Trophoblast cell (in vitro differentiated cells and primary cell): ENCODE measurements at regions not wholly inside any gene's neighbourhood (a gene's known extent, or its start where the extent isn't known, plus 50 kb on each side); places are given as distances from the start of the nearest gene placed in this dataset.
"Not testable (repeated sequence)": the region's sequence is repeated elsewhere in the genome, so short reads cannot be mapped to it uniquely, and the experiment has no call there.

ENCODE experiments used
- DNase-seq, 2 donors: peaks; one replicate each; pipeline ENCODE4 v3.0.0-alpha.2; 2016
- H2AFZ ChIP-seq: 2 replicates; pipeline ENCODE4 v1.6.1; 2013; ENCODE audit warnings: low read length, moderate library complexity, mild to moderate bottlenecking; ENCODE audit not compliant: insufficient read depth, poor library complexity
- H2AK5ac ChIP-seq: 2 replicates; pipeline ENCODE4 v1.6.1; 2013; ENCODE audit warnings: mild to moderate bottlenecking, low read length
- H2BK120ac ChIP-seq: 2 replicates; pipeline ENCODE4 v1.6.1; 2013; ENCODE audit warnings: low read length, mild to moderate bottlenecking, moderate library complexity; ENCODE audit not compliant: insufficient read depth, poor library complexity
- H2BK12ac ChIP-seq: 2 replicates; pipeline ENCODE4 v1.6.1; 2013; ENCODE audit warnings: mild to moderate bottlenecking, low read length, moderate library complexity
- H2BK5ac ChIP-seq: 2 replicates; pipeline ENCODE4 v1.6.1; 2013; ENCODE audit warnings: low read length, low read depth, moderate library complexity, mild to moderate bottlenecking; ENCODE audit not compliant: poor library complexity
- H3K14ac ChIP-seq: 2 replicates; pipeline ENCODE4 v1.6.1; 2013; ENCODE audit warnings: mild to moderate bottlenecking, low read length
- H3K18ac ChIP-seq: 2 replicates; pipeline ENCODE4 v1.6.1; 2013; ENCODE audit warnings: mild to moderate bottlenecking, low read length
- H3K23ac ChIP-seq: 2 replicates; pipeline ENCODE4 v1.6.1; 2013; ENCODE audit warnings: low read length
- H3K27ac ChIP-seq: 2 replicates; pipeline ENCODE4 v1.5.1; 2013; ENCODE audit warnings: low read depth, mild to moderate bottlenecking, inconsistent platforms, low read length, moderate library complexity
- H3K27me3 ChIP-seq: 2 replicates; pipeline ENCODE4 v1.6.1; 2013; ENCODE audit warnings: inconsistent platforms, mild to moderate bottlenecking, low read length, moderate library complexity; ENCODE audit not compliant: insufficient read depth
- H3K36me3 ChIP-seq, 2 experiments: 1 replicate in 1 of 2; 2 replicates in 1 of 2; pipeline ENCODE4 v1.6.1; 2013; ENCODE audit warnings: low read length in 2 of 2, mild to moderate bottlenecking in 2 of 2, moderate library complexity in 1 of 2; ENCODE audit not compliant: insufficient read depth in 2 of 2, control insufficient read depth in 1 of 2
- H3K4ac ChIP-seq: 2 replicates; pipeline ENCODE4 v1.6.1; 2013; ENCODE audit warnings: low read depth, mild to moderate bottlenecking, low read length, moderate library complexity
- H3K4me1 ChIP-seq, 2 experiments: 1 replicate in 1 of 2; 2 replicates in 1 of 2; pipeline ENCODE4 v1.6.1; 2013; ENCODE audit warnings: low read length in 2 of 2, mild to moderate bottlenecking in 2 of 2, moderate library complexity in 1 of 2; ENCODE audit not compliant: insufficient read depth in 2 of 2, control insufficient read depth in 1 of 2
- H3K4me2 ChIP-seq: 2 replicates; pipeline ENCODE4 v1.6.1; 2013; ENCODE audit warnings: inconsistent platforms, mild to moderate bottlenecking, low read length, moderate library complexity
- H3K4me3 ChIP-seq: 2 replicates; pipeline ENCODE4 v1.5.1; 2013; ENCODE audit warnings: mild to moderate bottlenecking, low read depth, low read length, inconsistent platforms
- H3K79me1 ChIP-seq: one replicate; pipeline ENCODE4 v1.6.1; 2013; ENCODE audit warnings: low read length
- H3K79me2 ChIP-seq: 2 replicates; pipeline ENCODE4 v1.6.1; 2013; ENCODE audit warnings: low read length, mild to moderate bottlenecking; ENCODE audit not compliant: control insufficient read depth, insufficient read depth, poor library complexity
- H3K9ac ChIP-seq: 2 replicates; pipeline ENCODE4 v1.6.1; 2013; ENCODE audit warnings: mild to moderate bottlenecking, low read length
- H3K9me3 ChIP-seq: 2 replicates; pipeline ENCODE4 v1.6.1; 2013; ENCODE audit warnings: low read depth, mild to moderate bottlenecking, control low read depth, inconsistent platforms, low read length; ENCODE audit not compliant: insufficient read depth
- H4K12ac ChIP-seq: 2 replicates; pipeline ENCODE4 v1.6.1; 2013; ENCODE audit warnings: low read depth, mild to moderate bottlenecking, low read length, moderate library complexity
- H4K8ac ChIP-seq: 2 replicates; pipeline ENCODE4 v1.6.1; 2013; ENCODE audit warnings: low read depth, mild to moderate bottlenecking, low read length, moderate library complexity
- H4K91ac ChIP-seq: one replicate; pipeline ENCODE4 v1.6.1; 2013; ENCODE audit warnings: low read depth, mild to moderate bottlenecking, low read length, moderate library complexity
- WGBS: extraction: QIAGEN DNeasy Blood & Tissue Kit; methylation state at CpG from one replicate; pipeline ENCODE4 v1.1.7; 2013; ENCODE audit warnings: missing lambda C conversion rate; ENCODE audit not compliant: insufficient read length, insufficient coverage; ENCODE audit errors: extremely low coverage; 5-methylcytosine and 5-hydroxymethylcytosine counted together

- H4K91ac ChIP-seq, H4K12ac ChIP-seq: not testable (repeated sequence)
- WGBS: no CpG with 5 or more reads among the region's 4 CpGs
These were observed 93.5 kb upstream of the RGPD2 start for GRCh38 chr2:87919023-87919665.

GRCh38 chr2:87917194-87917593 is 91.6 kb upstream of the RGPD2 start:
- not testable (repeated sequence) for H3K9me3 ChIP-seq, H3K79me2 ChIP-seq, H3K36me3 ChIP-seq, H3K4me1 ChIP-seq, H2AFZ ChIP-seq, H3K14ac ChIP-seq, H2BK12ac ChIP-seq, H4K8ac ChIP-seq, H3K18ac ChIP-seq, H3K4me3 ChIP-seq, H2BK120ac ChIP-seq, H4K12ac ChIP-seq, H2BK5ac ChIP-seq, H3K27me3 ChIP-seq, H4K91ac ChIP-seq, H3K4me2 ChIP-seq, H3K79me1 ChIP-seq, DNase-seq, H3K23ac ChIP-seq, H3K4ac ChIP-seq, H2AK5ac ChIP-seq, H3K9ac ChIP-seq, H3K27ac ChIP-seq

More at GRCh38 chr2:87919023-87919665, 93.5 kb upstream of the RGPD2 start:
- not testable (repeated sequence) for H3K27me3 ChIP-seq, H3K14ac ChIP-seq, H3K4me1 ChIP-seq, H3K9me3 ChIP-seq, H3K36me3 ChIP-seq, H3K18ac ChIP-seq, H2BK5ac ChIP-seq, H2BK120ac ChIP-seq, H2AK5ac ChIP-seq, H2BK12ac ChIP-seq, DNase-seq, H2AFZ ChIP-seq, H3K27ac ChIP-seq, H3K4me3 ChIP-seq, H3K79me2 ChIP-seq, H3K23ac ChIP-seq, H3K4me2 ChIP-seq, H3K4ac ChIP-seq, H3K79me1 ChIP-seq, H3K9ac ChIP-seq, H4K8ac ChIP-seq

- not testable (repeated sequence) for H2AFZ ChIP-seq, H2BK120ac ChIP-seq, H3K79me1 ChIP-seq, H2AK5ac ChIP-seq, H3K27ac ChIP-seq, H3K4me1 ChIP-seq, H3K79me2 ChIP-seq, H4K12ac ChIP-seq, H3K36me3 ChIP-seq, H3K27me3 ChIP-seq, H3K9ac ChIP-seq, H3K9me3 ChIP-seq, H4K8ac ChIP-seq, H3K18ac ChIP-seq, H3K4me3 ChIP-seq, H3K14ac ChIP-seq, DNase-seq, H2BK12ac ChIP-seq, H2BK5ac ChIP-seq, H3K23ac ChIP-seq, H4K91ac ChIP-seq, H3K4ac ChIP-seq, H3K4me2 ChIP-seq
- WGBS: no CpG with 5 or more reads among the region's 1 CpG
These were observed 85.3 kb upstream of the RGPD2 start for GRCh38 chr2:87910848-87911247.

GRCh38 chr2:87909042-87909441 is 83.4 kb upstream of the RGPD2 start:
- H3K4me3 ChIP-seq, H2BK5ac ChIP-seq, H3K4me1 ChIP-seq, H2AK5ac ChIP-seq, H3K36me3 ChIP-seq, H4K8ac ChIP-seq, H3K27me3 ChIP-seq, H4K12ac ChIP-seq, H3K79me1 ChIP-seq, H3K4ac ChIP-seq, H2BK12ac ChIP-seq, H3K18ac ChIP-seq, H3K14ac ChIP-seq, H4K91ac ChIP-seq, H3K27ac ChIP-seq, H2AFZ ChIP-seq, DNase-seq, H2BK120ac ChIP-seq, H3K9me3 ChIP-seq, H3K4me2 ChIP-seq, H3K79me2 ChIP-seq, H3K23ac ChIP-seq, H3K9ac ChIP-seq: not testable (repeated sequence)
- WGBS: no CpG with 5 or more reads among the region's 1 CpG
